MCF 10A (cell line): ENCODE measurements at regions not wholly inside any gene's neighbourhood (a gene's known extent, or its start where the extent isn't known, plus 50 kb on each side); places are given as distances from the start of the nearest gene placed in this dataset.

Source experiments
- BruUV-seq: library from RNA; stranded (reverse); fragments of 400-500 nt; replicated peaks from 2 replicates; lab custom pipeline; 2021; lab: Mats Ljungman, UMichigan
- CTCF ChIA-PET: fragments of 300-600 bp; sonication (Branson Sonifier 250); formaldehyde crosslinking; extraction: SDS; loops from one replicate; lab custom pipeline; 2021; ENCODE audit warnings: antibody characterized with exemption, inconsistent platforms; lab: Yijun Ruan, JAX
- POLR2A ChIA-PET: fragments of 300-600, 350-650 bp; sonication (Branson Sonifier 250); formaldehyde crosslinking; extraction: SDS; loops from one replicate; lab custom pipeline; 2020; ENCODE audit warnings: antibody characterized with exemption, inconsistent platforms; lab: Yijun Ruan, JAX
- DNase-seq: peaks from one replicate; pipeline ENCODE4 v3.0.0-alpha.2; 2018; ENCODE audit not compliant: unreplicated experiment
- H3K27ac Mint-ChIP-seq: one replicate; pipeline ENCODE4 v1.8.0; 2022; ENCODE audit warnings: mild to moderate bottlenecking, low read depth, mixed read lengths; ENCODE audit not compliant: unreplicated experiment
- H3K27me3 Mint-ChIP-seq: one replicate; pipeline ENCODE4 v1.8.0; 2022; ENCODE audit warnings: mixed read lengths; ENCODE audit not compliant: insufficient read depth, unreplicated experiment
- H3K36me3 Mint-ChIP-seq: one replicate; pipeline ENCODE4 v1.8.0; 2022; ENCODE audit warnings: mild to moderate bottlenecking, moderate library complexity, mixed read lengths; ENCODE audit not compliant: insufficient read depth, unreplicated experiment
- H3K4me1 Mint-ChIP-seq: one replicate; pipeline ENCODE4 v1.8.0; 2022; ENCODE audit warnings: mixed read lengths; ENCODE audit not compliant: insufficient read depth, unreplicated experiment
- H3K4me3 Mint-ChIP-seq: one replicate; pipeline ENCODE4 v1.8.0; 2022; ENCODE audit warnings: mild to moderate bottlenecking, moderate library complexity, mixed read lengths; ENCODE audit not compliant: unreplicated experiment
- H3K9me3 Mint-ChIP-seq: one replicate; pipeline ENCODE4 v1.8.0; 2022; ENCODE audit warnings: mixed read lengths; ENCODE audit not compliant: unreplicated experiment
- intact Hi-C: fragments of 100-400 bp; cut with micrococcal nuclease; formaldehyde crosslinking; loops from 2 replicates; pipeline ENCODE4 v1.14.1; 2022
- TF ChIP-seq, protein P1 (sequence below): fragments of 200-600 bp; IDR thresholded peaks from one replicate; pipeline ENCODE4 v1.8.0; 2022; ENCODE audit warnings: antibody characterized with exemption, mild to moderate bottlenecking; ENCODE audit not compliant: unreplicated experiment

DNA sequence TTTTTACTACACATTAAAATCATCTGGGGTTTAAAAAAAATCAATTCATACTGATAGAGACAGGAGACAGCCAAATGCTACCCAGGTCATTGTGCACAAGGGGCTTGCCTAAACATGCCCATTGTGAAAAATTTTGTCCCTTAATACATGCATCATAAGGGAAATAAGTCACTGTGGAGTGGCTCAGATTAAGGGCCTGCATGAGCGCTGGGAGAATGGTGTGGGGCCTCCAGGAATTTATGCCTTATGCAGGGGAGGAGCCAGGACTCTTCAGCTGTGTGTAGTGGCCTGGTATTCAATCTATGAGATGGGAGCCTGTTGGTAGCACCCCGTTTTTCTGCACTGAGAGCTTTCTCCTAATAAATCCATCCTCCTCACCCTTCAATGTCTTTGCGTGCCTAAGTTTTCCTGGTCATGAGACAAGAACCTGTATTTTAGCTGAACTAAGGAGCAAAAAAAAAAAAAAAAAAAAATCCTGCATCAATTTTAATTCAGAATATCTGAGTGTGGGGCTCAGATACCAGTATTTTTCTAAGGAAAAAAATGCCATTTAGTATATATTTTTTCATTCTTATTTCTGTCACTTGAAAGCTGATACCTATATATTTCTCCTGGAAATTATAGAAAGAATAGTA lies 997.6 kb upstream of the ATXN8OS start:
- Mint-ChIP-seq H3K4me3 (no peak overlapping the region), H3K36me3 (no peaks in the 10 kb centered on the region), H3K4me1 (no peaks in the 10 kb centered on the region), H3K27ac (peak overlapping the region; percentile 23), H3K27me3 (no peaks in the 10 kb centered on the region), H3K9me3 (no peaks in the 10 kb centered on the region)
- intact Hi-C loops: no loop called here
- POLR2A ChIA-PET: no interaction called here
- TF ChIP-seq, protein P1, sequence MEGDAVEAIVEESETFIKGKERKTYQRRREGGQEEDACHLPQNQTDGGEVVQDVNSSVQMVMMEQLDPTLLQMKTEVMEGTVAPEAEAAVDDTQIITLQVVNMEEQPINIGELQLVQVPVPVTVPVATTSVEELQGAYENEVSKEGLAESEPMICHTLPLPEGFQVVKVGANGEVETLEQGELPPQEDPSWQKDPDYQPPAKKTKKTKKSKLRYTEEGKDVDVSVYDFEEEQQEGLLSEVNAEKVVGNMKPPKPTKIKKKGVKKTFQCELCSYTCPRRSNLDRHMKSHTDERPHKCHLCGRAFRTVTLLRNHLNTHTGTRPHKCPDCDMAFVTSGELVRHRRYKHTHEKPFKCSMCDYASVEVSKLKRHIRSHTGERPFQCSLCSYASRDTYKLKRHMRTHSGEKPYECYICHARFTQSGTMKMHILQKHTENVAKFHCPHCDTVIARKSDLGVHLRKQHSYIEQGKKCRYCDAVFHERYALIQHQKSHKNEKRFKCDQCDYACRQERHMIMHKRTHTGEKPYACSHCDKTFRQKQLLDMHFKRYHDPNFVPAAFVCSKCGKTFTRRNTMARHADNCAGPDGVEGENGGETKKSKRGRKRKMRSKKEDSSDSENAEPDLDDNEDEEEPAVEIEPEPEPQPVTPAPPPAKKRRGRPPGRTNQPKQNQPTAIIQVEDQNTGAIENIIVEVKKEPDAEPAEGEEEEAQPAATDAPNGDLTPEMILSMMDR: no peak
- DNase-seq: no peak
- no TSS peak for BruUV-seq
- CTCF ChIA-PET: no interaction called here

DNA sequence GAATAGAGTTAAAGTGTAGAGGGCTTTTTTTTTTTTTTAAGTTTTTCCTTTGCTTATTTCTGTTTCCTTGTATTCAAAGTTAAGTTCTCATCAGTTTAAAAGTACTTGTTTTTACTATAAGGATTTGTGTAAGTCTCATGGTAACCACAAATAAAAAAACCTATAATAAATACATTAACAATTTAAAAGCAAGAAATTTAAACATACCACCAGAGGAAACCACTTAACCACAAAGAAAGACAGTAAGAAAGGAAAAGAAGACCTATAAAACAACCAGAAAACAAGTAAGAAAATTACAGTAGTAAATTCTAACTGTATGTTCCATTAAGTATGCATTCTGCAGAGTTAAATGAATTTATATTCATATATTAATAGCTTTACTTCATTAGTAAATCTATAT lies 999.1 kb upstream of the ATXN8OS start:
- H3K27me3 Mint-ChIP-seq: no peaks in the 10 kb centered on the region
- H3K4me1 Mint-ChIP-seq: no peaks in the 10 kb centered on the region
- TF ChIP-seq, protein P1: no peak
- H3K4me3 Mint-ChIP-seq: no peak overlapping the region
- CTCF ChIA-PET: no interaction called here
- H3K27ac Mint-ChIP-seq: no peak overlapping the region
- intact Hi-C loops: no loop called here
- H3K36me3 Mint-ChIP-seq: no peaks in the 10 kb centered on the region
- BruUV-seq: no TSS peak
- POLR2A ChIA-PET: no interaction called here
- no peak for DNase-seq
- H3K9me3 Mint-ChIP-seq: no peaks in the 10 kb centered on the region

DNA sequence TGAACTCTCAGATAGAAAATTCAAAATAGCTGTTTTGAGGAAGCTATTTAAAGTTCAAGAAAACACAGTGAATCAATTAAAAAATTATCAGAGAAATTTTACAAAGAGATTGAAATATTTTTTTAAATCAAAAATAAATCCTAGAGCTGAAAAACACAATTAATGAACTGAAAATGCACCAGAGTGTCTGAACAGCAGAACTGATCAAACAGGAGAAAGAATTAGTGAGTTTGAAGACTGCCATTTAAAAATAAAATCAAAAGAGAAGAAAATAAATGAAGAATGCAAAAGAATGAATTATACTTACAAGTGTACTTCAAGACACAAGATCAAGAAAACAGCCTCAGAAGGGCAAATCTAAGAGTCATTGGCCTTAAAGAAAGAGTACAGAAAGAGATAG lies 1000.2 kb upstream of the ATXN8OS start:
- no peaks in the 10 kb centered on the region for H3K4me1 Mint-ChIP-seq
- intact Hi-C loops: no loop called here
- H3K27ac Mint-ChIP-seq: no peak overlapping the region
- no peaks in the 10 kb centered on the region for H3K36me3 Mint-ChIP-seq
- ChIA-PET POLR2A (no interaction called here), CTCF (interaction anchor here (1.1 kb wide), 1 partner anchor 12 kb away, joined by 3 read pairs; no protein-coding TSS in a partner anchor)
- no peak for DNase-seq
- H3K9me3 Mint-ChIP-seq: no peaks in the 10 kb centered on the region
- no peaks in the 10 kb centered on the region for H3K27me3 Mint-ChIP-seq
- BruUV-seq: no TSS peak
- TF ChIP-seq, protein P1: no peak
- no peak overlapping the region for H3K4me3 Mint-ChIP-seq

DNA sequence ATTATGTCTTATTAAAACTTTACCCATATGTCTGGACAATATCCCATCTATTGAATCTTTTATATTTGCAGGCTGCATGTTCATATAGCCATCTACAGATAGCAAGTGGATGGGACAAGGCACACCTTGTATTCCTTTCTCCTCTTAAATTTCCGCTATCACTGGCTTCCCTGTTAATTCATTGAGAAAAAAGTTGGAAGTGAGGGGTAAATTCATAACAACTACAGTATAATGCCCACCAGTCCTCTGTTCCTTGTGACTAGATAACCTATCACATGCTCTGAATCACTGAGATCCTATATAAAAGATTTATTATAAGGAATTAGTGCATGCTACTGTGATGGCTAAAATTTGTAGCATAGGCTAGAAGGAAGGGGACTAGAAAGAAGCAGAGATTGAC lies 1005.8 kb upstream of the ATXN8OS start:
- ChIA-PET CTCF (no interaction called here), POLR2A (no interaction called here)
- DNase-seq: no peak
- Mint-ChIP-seq H3K9me3 (no peaks in the 10 kb centered on the region), H3K4me3 (no peak overlapping the region), H3K27me3 (no peaks in the 10 kb centered on the region), H3K27ac (no peak overlapping the region), H3K4me1 (no peaks in the 10 kb centered on the region), H3K36me3 (no peaks in the 10 kb centered on the region)
- intact Hi-C loops: no loop called here
- no TSS peak for BruUV-seq
- TF ChIP-seq, protein P1: no peak
